ENCODE measurements at regions not wholly inside any gene's neighbourhood (a gene's known extent, or its start where the extent isn't known, plus 50 kb on each side); places are given as distances from the start of the nearest gene placed in this dataset.

- TF ChIP-seq, protein P1, sequence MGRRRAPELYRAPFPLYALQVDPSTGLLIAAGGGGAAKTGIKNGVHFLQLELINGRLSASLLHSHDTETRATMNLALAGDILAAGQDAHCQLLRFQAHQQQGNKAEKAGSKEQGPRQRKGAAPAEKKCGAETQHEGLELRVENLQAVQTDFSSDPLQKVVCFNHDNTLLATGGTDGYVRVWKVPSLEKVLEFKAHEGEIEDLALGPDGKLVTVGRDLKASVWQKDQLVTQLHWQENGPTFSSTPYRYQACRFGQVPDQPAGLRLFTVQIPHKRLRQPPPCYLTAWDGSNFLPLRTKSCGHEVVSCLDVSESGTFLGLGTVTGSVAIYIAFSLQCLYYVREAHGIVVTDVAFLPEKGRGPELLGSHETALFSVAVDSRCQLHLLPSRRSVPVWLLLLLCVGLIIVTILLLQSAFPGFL (CRISPR knock-in tag; IDR thresholded peaks at IDR 0.05), result no peak
- TF ChIP-seq ZBTB7A (CRISPR knock-in tag; IDR thresholded peaks at IDR 0.05), result no peak
- no peak for TF ChIP-seq CBFB (CRISPR knock-in tag; IDR thresholded peaks at IDR 0.05)
- no peak for TF ChIP-seq NR2F1 (CRISPR knock-in tag; IDR thresholded peaks at IDR 0.05)
- no peak for TF ChIP-seq ZNF136 (CRISPR knock-in tag; IDR thresholded peaks at IDR 0.05; ENCODE audit: low read depth)
These were observed 73.6 kb upstream of the AKAP12 start (continued) for GRCh38 chr6:151166180-151166579.

DNA sequence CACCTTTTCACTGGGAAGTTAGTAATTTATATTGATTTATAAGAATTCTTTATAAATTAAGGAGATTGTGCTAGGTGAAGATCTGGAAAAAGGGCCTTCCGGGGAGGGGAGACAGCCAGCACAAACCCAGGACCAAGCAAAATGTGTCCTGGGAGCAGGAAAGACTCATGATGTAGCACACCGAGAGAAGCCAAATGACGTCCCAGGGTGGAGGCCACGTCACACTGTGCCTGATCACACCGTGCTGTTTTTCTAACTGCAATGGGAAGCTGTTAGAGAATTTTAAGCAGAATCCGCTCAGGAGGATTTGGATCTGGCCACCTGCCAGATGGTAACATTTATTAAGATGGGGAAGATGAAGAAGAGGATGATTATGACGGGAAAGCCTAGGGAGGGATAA is 72.7 kb upstream of the AKAP12 start:
- FAIRE-seq (no peak), ATAC-seq (no peak), DNase-seq (ENCODE audit: low spot score) (no peak)
- Histone ChIP-seq H3K9ac (ENCODE audit: insufficient read depth, low read depth, low read length) (no peak overlapping the region), H2AFZ (ENCODE audit: low read length) (no peak overlapping the region), H3K27ac (ENCODE audit: extremely low read length, insufficient read depth, low read length) (no peak overlapping the region), H4K20me1 (ENCODE audit: insufficient read depth, low read length) (no peaks in the 10 kb centered on the region), H3K9me3 (ENCODE audit: low read length) (no peaks in the 10 kb centered on the region), H3K27me3 (ENCODE audit: control insufficient read depth in 1 of 2, insufficient read depth in 2 of 2, low read length in 2 of 2) (0 out of 5 replicates have a peak, but pooled peaks cover 0 to 3% of the 10 kb centered on the region in 2 experiments), H3K79me2 (ENCODE audit: insufficient read depth, low read length) (no peaks in the 10 kb centered on the region), H3K4me3 (replicated peaks in 1 of 3; ENCODE audit: insufficient read depth in 1 of 3, low read depth in 2 of 3, low read length in 3 of 3) (no peak overlapping the region), H3K4me2 (ENCODE audit: low read depth, low read length) (no peak overlapping the region; the same call in 1 of the 2 replicates), H3K4me1 (ENCODE audit: insufficient read depth, low read length) (peaks cover 12% of the 10 kb centered on the region), H3K36me3 (replicated peaks in 1 of 2; ENCODE audit: control insufficient read depth in 1 of 2, insufficient read depth in 2 of 2, low read length in 2 of 2) (no peaks in the 10 kb centered on the region)
- intact Hi-C loops (cut with micrococcal nuclease; ENCODE audit: unreplicated experiment) (no loop called here), in situ Hi-C loops (cut with HindIII; ENCODE audit: extremely low pct_ligation_motif_present, low pct_unique_long_range_greater_than_20kb) (no loop called here)
- TF ChIP-seq ATAD3A (CRISPR knock-in tag; IDR thresholded peaks at IDR 0.05) (no peak), SIN3B (IDR thresholded peaks at IDR 0.05; ENCODE audit: low read length) (no peak), ZFP82 (CRISPR knock-in tag; IDR thresholded peaks at IDR 0.05; ENCODE audit: borderline replicate concordance) (no peak), ZNF513 (CRISPR knock-in tag; conservative IDR thresholded peaks at IDR 0.05) (no peak), CREB1 (IDR thresholded peaks at IDR 0.05) (peak; percentile 73), CREB1 (CRISPR knock-in tag; IDR thresholded peaks at IDR 0.05) (no peak)
- 47% methylated on average over 7 of the region's 7 CpGs for WGBS (ENCODE audit: low lambda C conversion rate)
- POLR2A ChIA-PET, result no interaction called here
- no TSS peak for BruUV-seq (replicated peaks)
- CTCF ChIA-PET (ENCODE audit: low intra/inter-chr PET ratio, low total read pairs), result no interaction called here

Measured in HepG2 (cell line).